ENCODE measurements at regions not wholly inside any gene's neighbourhood (a gene's known extent, or its start where the extent isn't known, plus 50 kb on each side); places are given as distances from the start of the nearest gene placed in this dataset.

DNA sequence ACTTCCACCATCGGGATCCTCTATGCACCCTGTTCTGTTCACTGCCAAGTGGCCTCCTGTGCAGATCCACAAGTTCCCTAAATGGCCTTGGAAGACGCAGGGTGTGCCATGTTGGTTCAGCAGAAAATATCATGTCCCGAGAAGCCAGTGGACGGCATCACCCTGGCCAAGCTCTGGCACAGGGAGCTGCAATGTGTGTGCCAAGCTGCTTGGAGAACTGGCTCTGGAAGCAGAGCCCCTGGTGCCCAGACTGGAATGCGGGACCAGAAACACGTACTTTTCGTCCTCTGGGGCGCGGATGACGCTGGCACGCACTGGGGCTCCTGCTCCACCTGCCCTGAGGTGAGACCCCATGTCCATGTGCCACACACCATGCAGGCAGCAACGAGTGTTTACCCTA, 124.7 kb upstream of the CARD11 start:
- TF ChIP-seq GATA3 (IDR thresholded peaks at IDR 0.05; ENCODE audit: low read depth, low read length): no peak
- TF ChIP-seq GATA2 (IDR thresholded peaks at IDR 0.05; ENCODE audit: low read depth, low read length): no peak

GRCh38 chr7:3168869-3169268, 125.2 kb upstream of the CARD11 start:
- TF ChIP-seq GATA2 (IDR thresholded peaks at IDR 0.05; ENCODE audit: low read depth, low read length) (no peak), GATA3 (IDR thresholded peaks at IDR 0.05; ENCODE audit: low read depth, low read length) (no peak)

GRCh38 chr7:3172768-3173280, 128.2 kb upstream of the SDK1 start:
- no peak for TF ChIP-seq GATA2 (IDR thresholded peaks at IDR 0.05; ENCODE audit: low read depth, low read length)
- TF ChIP-seq GATA3 (IDR thresholded peaks at IDR 0.05; ENCODE audit: low read depth, low read length): no peak

DNA sequence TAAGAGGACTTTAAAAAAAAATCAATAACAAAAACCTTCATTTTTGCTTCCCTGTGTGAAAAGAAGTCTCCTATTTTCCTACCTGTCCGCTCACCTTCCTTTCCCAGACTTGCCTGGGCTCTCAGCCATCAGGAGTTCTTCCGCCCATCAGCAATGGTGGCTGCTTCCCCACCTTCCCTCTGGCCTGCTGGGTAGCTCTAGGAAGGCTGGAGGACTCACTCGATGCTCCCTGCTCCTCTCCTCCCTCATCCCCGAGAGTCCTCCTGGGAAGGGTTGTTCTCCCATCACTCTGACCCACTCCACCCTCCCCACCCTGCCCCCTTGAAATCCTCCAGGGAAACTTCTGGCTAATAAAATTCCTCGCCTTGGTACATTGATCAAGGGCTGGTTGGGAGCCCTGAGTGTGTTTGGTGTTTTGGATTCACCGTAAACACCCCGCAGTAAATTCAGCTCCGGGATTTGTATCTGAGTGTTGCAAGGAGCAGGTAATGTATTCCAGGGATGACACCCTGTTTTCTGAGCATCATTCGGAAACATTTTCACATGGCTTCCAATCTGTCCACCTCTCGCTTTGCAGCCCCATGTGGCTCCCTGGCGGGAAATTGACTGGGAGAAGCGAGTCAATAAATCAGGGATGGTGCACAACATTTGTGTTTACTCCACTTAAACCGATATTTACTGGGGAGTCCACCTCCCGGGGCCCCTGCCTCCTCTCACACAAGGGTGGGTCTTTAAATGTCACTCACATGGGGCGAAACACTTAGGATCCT, 126.4 kb upstream of the SDK1 start:
- TF ChIP-seq GATA2 (IDR thresholded peaks at IDR 0.05; ENCODE audit: low read depth, low read length) (no peak), GATA3 (IDR thresholded peaks at IDR 0.05; ENCODE audit: low read depth, low read length) (no peak)

DNA sequence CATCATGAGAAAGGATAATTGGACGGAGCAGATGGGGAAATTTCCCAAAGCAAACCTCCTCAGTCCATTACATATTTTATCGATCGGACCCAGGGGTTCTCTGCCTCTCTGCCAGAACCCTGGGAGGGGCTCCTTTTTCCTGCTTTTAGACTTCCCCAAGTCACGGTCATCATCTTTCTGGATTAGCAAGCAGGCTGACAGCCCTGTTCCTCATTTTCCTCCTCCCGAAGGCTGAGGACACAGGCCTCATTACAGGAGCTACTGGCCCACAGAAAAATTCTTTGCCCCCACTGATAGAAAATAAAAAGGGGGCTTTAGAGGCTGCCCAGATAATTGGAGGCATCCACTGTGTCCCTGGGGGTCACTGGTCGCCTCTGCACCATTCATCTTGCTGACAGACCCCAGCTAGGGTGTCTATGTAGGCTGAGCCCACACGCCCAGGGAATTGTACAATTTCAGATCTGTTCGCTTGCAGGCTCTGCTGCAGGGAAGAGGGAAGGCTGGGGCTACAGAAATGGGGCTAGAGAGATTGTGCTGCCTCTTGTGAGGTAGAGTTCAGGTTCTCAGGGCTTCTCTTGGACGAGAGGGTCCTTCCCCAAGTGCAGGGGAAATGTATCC, 125.7 kb upstream of the SDK1 start:
- TF ChIP-seq GATA3 (IDR thresholded peaks at IDR 0.05; ENCODE audit: low read depth, low read length) (no peak), GATA2 (IDR thresholded peaks at IDR 0.05; ENCODE audit: low read depth, low read length) (no peak)

DNA sequence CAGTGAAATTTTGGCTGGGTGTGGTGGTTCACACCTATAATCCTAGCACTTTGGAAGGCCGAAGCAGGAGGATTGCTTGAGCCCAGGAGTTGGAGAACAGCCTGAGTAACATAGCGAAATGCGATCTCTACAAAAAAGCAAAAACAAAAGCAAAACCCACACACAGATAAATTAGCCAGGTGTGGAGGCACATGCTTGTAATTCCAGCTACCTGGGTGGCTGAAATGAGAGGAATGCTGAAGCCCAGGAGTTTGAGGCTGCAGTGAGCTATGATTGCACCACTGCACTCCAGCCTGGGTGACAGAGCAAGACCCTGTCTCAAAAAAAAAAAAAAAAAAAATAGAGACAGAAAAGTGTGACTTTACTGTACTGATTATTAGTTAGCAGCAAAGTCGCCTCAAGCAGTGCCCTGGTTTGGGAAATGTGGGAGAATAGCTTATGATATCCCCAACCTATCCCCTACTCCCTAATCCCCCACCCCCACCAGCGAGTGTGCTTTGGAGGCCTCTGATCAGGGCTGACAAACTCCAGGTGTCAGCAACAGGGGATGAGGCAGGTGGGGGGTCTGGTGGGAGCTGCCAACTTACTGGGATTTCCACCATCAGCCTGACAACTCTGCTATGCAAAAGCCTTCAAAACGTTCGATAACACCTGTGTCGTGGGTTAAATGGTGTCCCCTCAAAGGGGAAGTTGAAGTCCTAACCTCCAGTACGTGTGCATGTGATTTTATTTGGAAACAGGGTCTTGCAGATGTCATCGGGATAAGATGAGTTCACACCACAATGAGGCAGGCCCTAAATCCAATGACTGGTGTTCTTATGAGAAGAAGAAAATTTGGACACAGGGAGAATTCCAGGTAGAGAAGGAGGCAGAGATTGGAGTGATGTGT, 124.7 kb upstream of the SDK1 start:
- TF ChIP-seq GATA3 (IDR thresholded peaks at IDR 0.05; ENCODE audit: low read depth, low read length): no peak
- no peak for TF ChIP-seq GATA2 (IDR thresholded peaks at IDR 0.05; ENCODE audit: low read depth, low read length)

DNA sequence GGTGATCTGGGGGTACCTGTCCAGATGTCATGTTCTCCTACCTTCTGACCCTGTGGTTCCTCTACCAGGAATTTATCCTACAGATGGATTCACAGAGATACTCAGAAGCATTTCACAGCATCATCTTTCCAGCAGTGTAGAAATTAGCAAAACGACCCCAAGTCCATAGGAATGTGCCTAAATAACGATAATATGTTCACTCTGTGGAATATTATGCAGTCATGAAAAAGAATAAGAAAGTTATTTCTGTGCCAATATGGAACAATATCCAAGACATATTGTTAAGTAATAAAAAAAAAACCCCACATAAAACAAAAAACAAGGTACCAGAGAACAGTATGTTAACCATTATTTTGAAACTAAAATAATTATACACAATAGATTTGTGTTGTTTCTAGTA, 123.8 kb upstream of the SDK1 start:
- TF ChIP-seq GATA3 (IDR thresholded peaks at IDR 0.05; ENCODE audit: low read depth, low read length): no peak
- no peak for TF ChIP-seq GATA2 (IDR thresholded peaks at IDR 0.05; ENCODE audit: low read depth, low read length)

- TF ChIP-seq GATA3 (IDR thresholded peaks at IDR 0.05; ENCODE audit: low read depth, low read length) (no peak), GATA2 (IDR thresholded peaks at IDR 0.05; ENCODE audit: low read depth, low read length) (no peak)
These were observed 121.6 kb upstream of the SDK1 start for GRCh38 chr7:3179456-3179855.

- TF ChIP-seq GATA2 (IDR thresholded peaks at IDR 0.05; ENCODE audit: low read depth, low read length): no peak
- TF ChIP-seq GATA3 (IDR thresholded peaks at IDR 0.05; ENCODE audit: low read depth, low read length): no peak
These were observed 120.4 kb upstream of the SDK1 start for GRCh38 chr7:3180604-3181003.

DNA sequence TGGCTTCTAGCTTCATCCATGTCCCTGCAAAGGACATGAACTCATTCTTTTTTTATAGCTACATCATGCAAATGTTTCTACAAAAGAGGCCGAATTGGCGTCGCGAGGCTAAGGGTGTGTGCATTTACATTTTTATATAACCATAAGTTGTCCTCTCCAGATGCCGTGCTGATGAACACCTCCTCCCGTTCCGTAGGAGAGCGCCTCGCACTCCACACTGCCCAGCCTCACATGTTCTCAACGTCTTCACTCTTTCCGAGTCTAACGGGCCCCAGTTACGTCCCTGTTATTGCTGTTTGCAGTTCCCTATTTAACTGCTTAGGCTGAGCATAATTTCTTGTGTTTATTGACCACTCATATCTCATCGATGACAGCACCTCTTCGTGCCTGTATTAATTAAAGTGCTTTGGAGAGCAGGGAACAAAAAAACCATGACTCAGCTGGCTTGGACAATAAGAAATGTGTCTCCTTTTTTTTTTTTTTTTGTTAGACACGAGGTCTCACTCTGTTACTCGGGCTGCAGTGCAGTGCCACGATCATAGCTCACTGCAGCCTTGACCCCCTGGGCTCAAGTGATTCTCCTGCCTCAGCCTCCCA, 113.5 kb upstream of the SDK1 start:
- no peak for TF ChIP-seq GATA2 (IDR thresholded peaks at IDR 0.05; ENCODE audit: low read depth, low read length)
- no peak for TF ChIP-seq GATA3 (IDR thresholded peaks at IDR 0.05; ENCODE audit: low read depth, low read length)

- TF ChIP-seq GATA3 (IDR thresholded peaks at IDR 0.05; ENCODE audit: low read depth, low read length): no peak
- no peak for TF ChIP-seq GATA2 (IDR thresholded peaks at IDR 0.05; ENCODE audit: low read depth, low read length)
These were observed 112.1 kb upstream of the SDK1 start for GRCh38 chr7:3188946-3189345.

GRCh38 chr7:3191548-3191947, 109.5 kb upstream of the SDK1 start:
- TF ChIP-seq GATA2 (IDR thresholded peaks at IDR 0.05; ENCODE audit: low read depth, low read length) (no peak), GATA3 (IDR thresholded peaks at IDR 0.05; ENCODE audit: low read depth, low read length) (no peak)

GRCh38 chr7:3192669-3193068, 108.4 kb upstream of the SDK1 start:
- no peak for TF ChIP-seq GATA3 (IDR thresholded peaks at IDR 0.05; ENCODE audit: low read depth, low read length)
